ENCODE measurements at regions not wholly inside any gene's neighbourhood (a gene's known extent, or its start where the extent isn't known, plus 50 kb on each side); places are given as distances from the start of the nearest gene placed in this dataset.

DNA sequence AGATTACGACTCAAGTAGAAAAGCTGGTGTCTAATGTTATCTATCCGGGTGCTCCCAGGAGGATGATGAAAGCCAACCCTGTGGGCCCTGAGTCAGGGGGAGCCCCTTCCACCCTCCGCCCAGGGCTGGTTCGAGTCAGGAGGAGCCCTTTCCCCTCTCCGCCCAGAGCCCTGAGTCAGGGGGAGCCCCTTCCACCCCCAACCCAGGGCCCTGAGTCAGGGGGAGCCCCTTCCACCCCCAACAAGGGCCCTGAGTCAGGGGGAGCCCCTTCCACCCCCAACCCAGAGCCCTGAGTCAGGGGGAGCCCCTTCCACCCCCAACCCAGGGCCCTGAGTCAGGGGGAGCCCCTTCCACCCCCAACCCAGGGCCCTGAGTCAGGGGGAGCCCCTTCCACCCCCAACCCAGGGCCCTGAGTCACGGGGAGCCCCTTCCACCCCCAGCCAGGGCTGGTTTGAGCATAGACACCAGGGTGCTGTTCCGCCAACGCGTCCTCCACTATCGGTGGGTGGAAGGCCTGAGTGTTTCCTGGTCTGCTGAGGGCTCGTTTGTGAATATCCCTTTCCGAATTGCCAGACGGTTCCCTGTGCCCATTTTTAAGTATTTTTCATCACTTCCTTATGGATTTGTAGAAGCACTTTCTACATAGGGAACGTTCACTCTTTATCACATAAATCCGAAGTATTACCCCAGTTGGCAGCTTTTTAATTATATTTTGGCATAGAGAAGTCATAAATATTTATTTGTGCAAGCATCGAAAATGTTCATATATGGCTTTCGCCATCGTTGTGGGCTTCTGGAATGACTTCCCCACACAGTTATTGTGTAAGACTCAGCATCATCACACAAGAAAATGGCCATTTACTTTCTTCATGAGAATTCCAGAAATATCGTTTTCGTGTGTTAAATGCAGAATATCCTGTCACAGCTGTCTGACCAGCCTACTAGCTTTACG, 380.6 kb downstream of the BRD1 start:
- no peak for TF ChIP-seq EZH2 (IDR thresholded peaks at IDR 0.05; ENCODE audit: borderline replicate concordance, insufficient read depth, low read depth, low read length, poor library complexity, severe bottlenecking)
- TF ChIP-seq CTCF (IDR thresholded peaks at IDR 0.05), result no peak
